ENCODE measurements at regions not wholly inside any gene's neighbourhood (a gene's known extent, or its start where the extent isn't known, plus 50 kb on each side); places are given as distances from the start of the nearest gene placed in this dataset.

- TF ChIP-seq CTCF (IDR thresholded peaks at IDR 0.05) (no peak), EP300 (IDR thresholded peaks at IDR 0.05; ENCODE audit: low read depth) (no peak), POLR2AphosphoS5 (IDR thresholded peaks at IDR 0.05) (no peak), POLR2A (IDR thresholded peaks at IDR 0.05) (no peak)
Measured at GRCh38 chr9:126233175-126233574, 93.5 kb upstream of the MVB12B start.
